GM19395 (cell line): ENCODE measurements at regions not wholly inside any gene's neighbourhood (a gene's known extent, or its start where the extent isn't known, plus 50 kb on each side); places are given as distances from the start of the nearest gene placed in this dataset.
A peak's percentile ranks its signal among the peaks of the same experiment; 100 is the strongest.
"Not testable (repeated sequence)": the region's sequence is repeated elsewhere in the genome, so short reads cannot be mapped to it uniquely, and the experiment has no call there.

Source experiments
- ATAC-seq: cut with Tn5 transposase; IDR thresholded peaks from one replicate; pipeline ENCODE4 v1.9.1; 2021; ENCODE audit warnings: mild to moderate bottlenecking, moderate library complexity; ENCODE audit not compliant: unreplicated experiment

GRCh38 chr3:15851735-15852134 is 54.0 kb upstream of the ANKRD28 start:
- no peak for ATAC-seq

GRCh38 chr3:15858547-15859506 is 61.0 kb upstream of the ANKRD28 start:
- ATAC-seq: peak; percentile 82

GRCh38 chr3:15859507-15860013 is 61.8 kb upstream of the ANKRD28 start:
- peak; percentile 75 for ATAC-seq

GRCh38 chr3:15860014-15860934 is 62.5 kb upstream of the ANKRD28 start:
- ATAC-seq: peak; percentile 56

GRCh38 chr3:15861163-15861562 is 63.4 kb upstream of the ANKRD28 start:
- no peak for ATAC-seq

GRCh38 chr3:15872807-15873206 is 75.0 kb upstream of the ANKRD28 start:
- ATAC-seq: no peak

- no peak for ATAC-seq
Observed at GRCh38 chr3:15873415-15873814, 75.6 kb upstream of the ANKRD28 start.

- no peak for ATAC-seq
Observed at GRCh38 chr3:15875016-15875689, 77.4 kb upstream of the ANKRD28 start.

- ATAC-seq: no peak
Observed at GRCh38 chr3:15876669-15877068, 78.9 kb upstream of the ANKRD28 start.

- no peak for ATAC-seq
Observed at GRCh38 chr3:15877813-15878212, 80.0 kb upstream of the ANKRD28 start.

GRCh38 chr3:15879787-15880186 is 82.0 kb upstream of the ANKRD28 start:
- ATAC-seq: not testable (repeated sequence)

- no peak for ATAC-seq
Observed at GRCh38 chr3:15882577-15882976, 84.8 kb upstream of the ANKRD28 start.

- no peak for ATAC-seq
Observed at GRCh38 chr3:15884132-15884531, 86.4 kb upstream of the ANKRD28 start.

GRCh38 chr3:15886521-15886920 is 88.7 kb upstream of the ANKRD28 start:
- ATAC-seq: no peak

GRCh38 chr3:15887261-15887660 is 89.5 kb upstream of the ANKRD28 start:
- no peak for ATAC-seq

- no peak for ATAC-seq
Observed at GRCh38 chr3:15889936-15890335, 92.2 kb upstream of the ANKRD28 start.

- no peak for ATAC-seq
Observed at GRCh38 chr3:15892311-15893227, 94.8 kb upstream of the ANKRD28 start.

GRCh38 chr3:15894382-15894781 is 96.6 kb upstream of the ANKRD28 start:
- ATAC-seq: no peak

GRCh38 chr3:15896500-15896899 is 98.7 kb upstream of the ANKRD28 start:
- ATAC-seq: no peak

GRCh38 chr3:15899388-15899787 is 101.6 kb upstream of the ANKRD28 start:
- no peak for ATAC-seq
